ENCODE measurements at regions not wholly inside any gene's neighbourhood (a gene's known extent, or its start where the extent isn't known, plus 50 kb on each side); places are given as distances from the start of the nearest gene placed in this dataset.

DNA sequence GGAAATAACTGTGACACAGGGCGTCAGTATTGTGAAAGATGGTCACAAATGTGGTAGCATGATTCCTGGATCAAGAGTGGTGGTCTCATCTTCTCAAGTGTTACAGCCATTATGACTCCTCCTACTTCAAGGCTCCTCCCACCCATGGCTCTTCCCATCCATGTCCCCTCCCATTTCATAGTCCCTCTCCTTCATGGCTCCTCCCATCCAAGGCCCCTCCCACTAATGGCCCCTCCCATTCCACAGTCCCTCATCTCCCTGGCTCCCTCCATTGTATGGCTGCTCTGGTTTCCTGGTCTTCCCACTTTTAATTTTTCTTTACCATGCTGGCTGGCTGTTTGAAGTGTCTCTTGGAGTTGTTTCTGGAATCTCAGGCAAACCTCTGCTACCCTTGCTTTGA, 1375.2 kb upstream of the TMEM132C start:
- no peaks in the 10 kb centered on the region for H3K36me3 ChIP-seq (replicated peaks)
- TF ChIP-seq, protein P1, sequence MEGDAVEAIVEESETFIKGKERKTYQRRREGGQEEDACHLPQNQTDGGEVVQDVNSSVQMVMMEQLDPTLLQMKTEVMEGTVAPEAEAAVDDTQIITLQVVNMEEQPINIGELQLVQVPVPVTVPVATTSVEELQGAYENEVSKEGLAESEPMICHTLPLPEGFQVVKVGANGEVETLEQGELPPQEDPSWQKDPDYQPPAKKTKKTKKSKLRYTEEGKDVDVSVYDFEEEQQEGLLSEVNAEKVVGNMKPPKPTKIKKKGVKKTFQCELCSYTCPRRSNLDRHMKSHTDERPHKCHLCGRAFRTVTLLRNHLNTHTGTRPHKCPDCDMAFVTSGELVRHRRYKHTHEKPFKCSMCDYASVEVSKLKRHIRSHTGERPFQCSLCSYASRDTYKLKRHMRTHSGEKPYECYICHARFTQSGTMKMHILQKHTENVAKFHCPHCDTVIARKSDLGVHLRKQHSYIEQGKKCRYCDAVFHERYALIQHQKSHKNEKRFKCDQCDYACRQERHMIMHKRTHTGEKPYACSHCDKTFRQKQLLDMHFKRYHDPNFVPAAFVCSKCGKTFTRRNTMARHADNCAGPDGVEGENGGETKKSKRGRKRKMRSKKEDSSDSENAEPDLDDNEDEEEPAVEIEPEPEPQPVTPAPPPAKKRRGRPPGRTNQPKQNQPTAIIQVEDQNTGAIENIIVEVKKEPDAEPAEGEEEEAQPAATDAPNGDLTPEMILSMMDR (IDR thresholded peaks at IDR 0.05; ENCODE audit: low read depth, low read length, missing control alignments): no peak
- in situ Hi-C loops (cut with HindIII; ENCODE audit: low pct_ligation_motif_present, low sequenced_read_pairs): no loop called here
- H3K4me3 ChIP-seq (ENCODE audit: low read depth, low read length): no peak overlapping the region
- H3K27ac ChIP-seq: no peak overlapping the region
- DNase-seq: no peak
- no peaks in the 10 kb centered on the region for H3K27me3 ChIP-seq (replicated peaks)

DNA sequence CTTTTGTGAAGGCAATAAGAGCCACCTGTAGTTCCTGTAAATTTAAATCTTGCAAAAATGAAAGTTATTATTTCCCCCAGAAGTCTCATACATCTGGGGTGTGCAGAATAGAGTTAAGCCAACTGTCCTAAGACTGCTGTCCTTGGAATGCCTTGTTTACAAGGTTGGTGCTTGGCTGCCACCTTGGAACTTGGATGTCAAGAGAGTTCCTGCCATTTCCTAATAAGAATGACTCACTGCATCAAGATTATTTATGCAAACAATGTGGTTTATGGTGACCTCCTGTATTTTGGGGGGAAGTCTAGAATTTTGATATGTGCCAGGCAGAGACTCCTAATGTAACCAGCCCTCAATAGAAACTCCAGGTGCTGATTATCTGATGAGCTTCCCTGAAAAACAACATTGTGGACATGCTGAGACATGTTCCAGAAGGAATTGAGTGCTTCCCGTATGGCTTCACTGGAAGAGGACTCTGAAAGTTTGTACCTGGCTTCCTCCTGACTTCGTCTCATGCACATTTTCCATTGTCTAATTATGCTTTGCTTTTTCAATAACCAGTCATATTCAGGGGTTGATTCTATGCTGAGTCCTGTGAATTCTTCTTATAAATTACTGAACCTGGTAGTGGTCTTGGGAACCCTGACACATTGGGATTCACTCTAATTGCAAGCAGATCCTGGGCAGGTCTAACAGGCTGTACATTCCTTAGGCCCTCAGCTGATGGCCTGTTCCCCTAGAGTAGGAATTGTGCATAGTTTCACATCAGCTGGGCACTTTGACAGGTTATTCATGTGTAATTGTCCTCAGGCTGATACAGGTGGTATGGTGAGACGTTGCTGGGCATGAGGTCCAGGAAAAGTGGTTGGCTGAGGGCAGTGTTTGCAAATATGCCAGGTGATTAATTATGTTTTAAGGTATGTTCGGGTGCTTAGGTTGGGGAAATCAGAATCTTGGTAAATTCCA, 1370.7 kb upstream of the TMEM132C start:
- no peak overlapping the region for H3K27ac ChIP-seq
- in situ Hi-C loops (cut with HindIII; ENCODE audit: low pct_ligation_motif_present, low sequenced_read_pairs): no loop called here
- TF ChIP-seq, protein P1 (IDR thresholded peaks at IDR 0.05; ENCODE audit: low read depth, low read length, missing control alignments): no peak

DNA sequence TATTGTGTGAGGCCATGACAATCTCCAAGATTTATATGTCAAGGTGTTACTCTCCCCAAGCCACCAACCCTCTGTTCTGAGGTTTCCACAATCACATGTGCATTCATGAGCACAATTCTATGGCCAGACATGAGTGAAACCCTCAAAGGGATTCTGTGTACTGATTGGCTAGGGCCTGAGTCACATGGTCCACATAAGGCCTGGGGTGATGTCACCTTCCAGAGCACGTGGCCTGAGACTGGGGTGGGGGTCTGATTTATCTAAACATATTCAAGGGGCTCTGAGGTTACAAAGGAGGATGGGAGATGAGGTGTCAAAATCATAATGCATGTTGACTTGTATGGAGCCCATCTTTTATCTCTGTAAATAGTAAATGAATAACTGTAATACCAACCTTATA, 1369.9 kb upstream of the TMEM132C start:
- H3K36me3 ChIP-seq (replicated peaks): no peaks in the 10 kb centered on the region
- TF ChIP-seq, protein P1 (IDR thresholded peaks at IDR 0.05; ENCODE audit: low read depth, low read length, missing control alignments): no peak
- no peak overlapping the region for H3K27ac ChIP-seq
- no peak for DNase-seq
- in situ Hi-C loops (cut with HindIII; ENCODE audit: low pct_ligation_motif_present, low sequenced_read_pairs): no loop called here
- no peak overlapping the region for H3K4me3 ChIP-seq (ENCODE audit: low read depth, low read length)
- no peaks in the 10 kb centered on the region for H3K27me3 ChIP-seq (replicated peaks)

More for the DNA sequence above, 1370.7 kb upstream of the TMEM132C start:
- no peak for DNase-seq
- Histone ChIP-seq H3K27me3 (replicated peaks) (no peaks in the 10 kb centered on the region), H3K36me3 (replicated peaks) (no peaks in the 10 kb centered on the region), H3K4me3 (ENCODE audit: low read depth, low read length) (no peak overlapping the region)

GRCh38 chr12:126897778-126898177, 1369.2 kb upstream of the TMEM132C start:
- Histone ChIP-seq H3K4me3 (ENCODE audit: low read depth, low read length) (no peak overlapping the region), H3K36me3 (replicated peaks) (no peaks in the 10 kb centered on the region), H3K27ac (no peak overlapping the region), H3K27me3 (replicated peaks) (no peaks in the 10 kb centered on the region)
- TF ChIP-seq, protein P1 (IDR thresholded peaks at IDR 0.05; ENCODE audit: low read depth, low read length, missing control alignments): no peak
- in situ Hi-C loops (cut with HindIII; ENCODE audit: low pct_ligation_motif_present, low sequenced_read_pairs): no loop called here
- no peak for DNase-seq

- in situ Hi-C loops (cut with HindIII; ENCODE audit: low pct_ligation_motif_present, low sequenced_read_pairs): no loop called here
- H3K27ac ChIP-seq: no peak overlapping the region
- H3K36me3 ChIP-seq (replicated peaks): no peaks in the 10 kb centered on the region
- no peaks in the 10 kb centered on the region for H3K27me3 ChIP-seq (replicated peaks)
- TF ChIP-seq, protein P1 (IDR thresholded peaks at IDR 0.05; ENCODE audit: low read depth, low read length, missing control alignments): no peak
- no peak overlapping the region for H3K4me3 ChIP-seq (ENCODE audit: low read depth, low read length)
- DNase-seq: no peak
These were observed 1368.4 kb upstream of the TMEM132C start for GRCh38 chr12:126898562-126898961.
